Activated CD4-positive, alpha-beta T cell treated with anti-CD3 and anti-CD28 coated beads for 4 hours (primary cell): ENCODE measurements at regions not wholly inside any gene's neighbourhood (a gene's known extent, or its start where the extent isn't known, plus 50 kb on each side); places are given as distances from the start of the nearest gene placed in this dataset.

Experiments used
- DNase-seq, 2 donors: peaks; one replicate each; pipeline ENCODE4 v3.0.0-alpha.2; 2020

DNA sequence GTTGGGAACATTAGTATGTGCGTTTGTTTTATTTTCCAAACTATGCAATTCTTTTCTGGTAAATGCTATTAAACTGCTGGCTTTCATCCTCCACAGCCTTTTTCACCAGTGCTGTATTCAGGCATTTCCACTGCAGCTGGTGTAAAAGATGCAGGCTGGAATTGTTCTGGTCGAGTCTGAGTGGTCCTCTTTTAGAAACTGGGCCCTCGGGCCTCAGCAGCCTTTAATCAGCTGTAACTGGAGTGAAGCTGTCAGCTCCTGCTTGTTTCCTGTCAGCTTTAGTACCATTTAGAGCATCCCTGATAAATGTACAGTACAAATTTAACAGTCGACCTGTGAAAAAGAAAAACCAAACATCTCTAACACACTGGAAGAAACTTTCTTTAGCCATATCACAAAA, 979.6 kb downstream of the TFAP2A start:
- DNase-seq: no peak

DNA sequence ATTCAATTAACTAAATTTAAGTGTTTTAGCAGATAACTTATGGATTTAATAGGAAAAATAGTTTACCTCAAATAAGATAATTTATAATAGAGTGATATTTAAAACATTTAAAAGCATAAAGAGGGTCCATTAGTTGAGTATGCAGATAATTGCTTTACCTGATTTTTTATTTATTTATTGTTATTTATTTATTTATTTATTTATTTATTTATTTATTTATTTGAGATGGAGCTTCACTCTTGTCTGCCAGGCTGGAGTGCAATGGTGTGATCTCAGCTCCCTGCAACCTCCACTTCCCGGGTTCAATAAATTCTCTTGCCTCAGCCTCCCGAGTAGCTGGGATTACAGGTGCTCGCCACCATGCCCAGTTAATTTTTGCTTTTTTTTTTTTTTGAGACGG, 982.9 kb downstream of the TFAP2A start:
- no peak for DNase-seq

DNA sequence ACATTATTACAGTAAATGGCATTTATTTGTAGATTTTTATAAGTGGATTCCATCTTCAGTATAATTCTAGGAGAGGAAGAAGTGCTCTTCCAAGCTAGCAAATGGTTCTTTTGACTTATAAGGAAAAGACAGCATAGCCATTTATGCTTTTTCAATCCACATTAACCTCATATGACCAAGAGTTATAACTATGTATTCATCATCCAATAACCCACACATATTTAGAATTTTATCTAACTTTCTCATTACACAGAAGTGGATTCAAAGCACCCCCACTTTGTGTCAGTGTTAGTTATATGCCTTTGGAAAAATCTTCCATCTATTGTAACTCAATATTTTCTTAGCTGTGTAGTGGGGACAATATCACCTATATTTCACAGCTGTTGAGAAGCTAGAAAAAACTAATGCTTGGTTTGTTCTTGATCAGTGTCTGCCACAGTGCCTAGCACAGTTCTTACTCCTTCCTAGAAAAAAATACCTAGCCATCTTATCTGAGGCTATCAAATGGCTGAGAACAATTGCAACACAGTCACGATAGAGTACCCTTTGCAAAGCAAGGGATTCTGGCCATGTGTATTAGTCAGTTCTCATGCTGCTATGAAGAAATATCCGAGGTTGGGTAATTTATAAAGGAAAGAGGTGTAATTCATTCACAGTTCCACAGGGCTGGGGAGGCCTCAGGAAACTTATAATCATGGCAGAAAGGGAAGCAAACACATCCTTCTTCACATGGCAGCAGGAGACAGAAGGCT, 986.3 kb downstream of the TFAP2A start:
- DNase-seq: no peak

DNA sequence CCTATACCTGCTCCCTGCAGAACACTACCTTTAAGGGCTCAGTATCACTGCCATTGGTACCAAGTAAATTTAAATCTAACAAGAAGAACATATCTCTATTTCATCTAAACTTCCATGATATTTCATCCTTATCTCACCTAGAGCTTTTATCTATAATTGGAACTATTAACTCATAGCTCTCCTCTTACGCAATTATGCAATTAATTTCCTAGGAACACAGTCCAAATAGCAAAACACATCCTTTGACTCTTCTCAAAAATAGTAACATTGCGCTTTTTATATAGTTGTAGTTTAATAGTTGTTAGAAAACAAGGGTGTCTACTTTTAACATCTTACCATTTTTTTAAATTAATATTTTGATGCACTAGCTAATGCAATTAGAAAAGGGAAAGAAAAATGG, 986.8 kb upstream of the SLC35B3 start:
- DNase-seq: no peak

DNA sequence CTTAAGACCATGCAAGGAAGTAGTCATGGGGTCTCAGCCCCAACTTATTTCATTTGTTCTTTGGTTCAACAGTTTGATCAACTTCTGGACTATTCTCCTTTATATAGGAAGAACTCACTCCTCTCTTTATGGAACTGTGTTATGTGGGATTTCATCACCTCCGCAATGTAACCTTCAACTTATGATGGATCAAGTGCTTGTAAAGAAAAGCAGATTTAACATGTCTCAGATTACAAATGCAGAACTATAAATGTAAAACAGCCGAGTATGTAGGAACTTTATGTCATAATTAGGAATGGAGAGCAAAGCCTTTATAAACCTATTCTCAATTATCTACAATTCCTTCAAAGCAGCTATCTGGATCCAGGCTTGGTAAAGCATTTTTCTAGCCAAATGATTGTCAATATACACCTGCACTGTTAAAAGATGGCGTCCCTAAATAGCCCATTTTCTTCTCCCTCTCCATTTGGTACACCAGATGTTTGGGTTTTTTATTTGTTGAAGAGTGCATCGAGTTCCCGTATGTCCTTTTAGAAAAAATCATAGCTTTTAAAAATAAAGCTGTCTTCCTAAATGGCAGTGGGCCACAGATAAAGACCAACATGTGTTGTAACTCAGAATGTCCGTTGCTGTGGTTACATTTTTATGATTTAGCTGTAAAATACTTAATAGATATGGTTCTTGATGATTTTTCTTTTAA, 985.1 kb upstream of the SLC35B3 start:
- DNase-seq: no peak

DNA sequence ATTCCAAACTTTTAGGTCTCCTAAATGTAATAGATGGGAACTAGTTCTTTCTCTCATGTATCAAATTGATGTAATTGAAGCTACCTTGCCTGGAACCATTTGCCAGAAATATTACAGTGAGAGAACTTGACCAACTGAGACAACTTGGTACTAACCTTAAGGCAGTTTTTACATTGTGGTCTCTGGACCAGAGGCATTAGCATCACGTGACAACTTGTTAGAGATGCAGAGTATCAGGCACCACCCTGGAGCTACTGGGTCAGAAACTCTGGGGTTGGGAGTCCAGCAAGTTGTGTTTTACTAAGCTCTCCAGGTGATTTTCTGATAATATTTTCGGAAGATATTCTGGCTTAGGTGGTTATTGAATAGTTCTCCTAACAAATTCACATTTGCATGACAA, 982.1 kb upstream of the SLC35B3 start:
- no peak for DNase-seq

DNA sequence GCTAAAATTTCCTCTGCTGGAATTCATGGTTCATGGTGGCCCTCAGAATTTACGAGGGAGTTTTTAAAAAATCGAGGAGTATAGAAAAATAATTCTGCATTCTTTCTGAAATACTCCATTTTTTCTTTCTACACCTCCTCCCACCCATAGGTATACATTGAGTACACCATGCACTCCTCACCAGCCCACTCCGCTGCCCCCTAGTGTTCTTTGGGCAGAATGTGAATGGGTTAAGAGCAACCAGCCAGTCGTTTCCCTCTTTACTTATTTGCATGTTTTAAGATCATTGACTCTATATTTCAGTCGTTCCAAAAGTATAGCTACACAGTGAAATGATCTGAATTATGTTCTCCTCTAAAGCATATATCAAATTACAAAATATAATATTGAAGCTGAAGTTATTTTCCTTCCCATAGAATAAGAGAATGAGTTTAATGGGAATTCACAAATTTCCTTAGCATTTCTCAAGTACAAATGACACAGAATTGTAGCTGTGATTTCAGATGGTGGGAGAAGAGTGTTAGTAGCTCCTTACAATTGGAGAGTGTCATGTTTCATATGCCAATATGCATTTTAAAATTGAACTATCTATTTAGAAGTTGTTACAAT, 977.7 kb upstream of the SLC35B3 start:
- DNase-seq: no peak

DNA sequence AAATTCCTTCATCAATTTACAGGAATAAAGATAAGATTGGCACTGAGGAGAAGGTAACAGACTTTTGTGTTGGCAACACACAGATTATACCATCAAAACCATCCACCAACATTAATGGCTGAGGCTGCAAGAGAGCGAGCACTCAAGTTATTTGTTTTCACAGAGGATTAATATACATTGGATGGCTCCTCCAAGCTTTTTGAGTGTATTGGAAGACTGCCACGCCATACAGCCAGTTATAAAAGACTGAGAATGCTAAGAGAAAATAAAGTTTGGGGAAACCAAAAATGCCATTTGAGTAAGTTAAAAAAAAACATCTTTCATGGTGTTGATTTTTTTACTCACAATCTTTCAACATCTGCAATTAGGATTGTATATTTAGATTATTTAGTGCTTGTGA, 973.8 kb upstream of the SLC35B3 start:
- DNase-seq: no peak

DNA sequence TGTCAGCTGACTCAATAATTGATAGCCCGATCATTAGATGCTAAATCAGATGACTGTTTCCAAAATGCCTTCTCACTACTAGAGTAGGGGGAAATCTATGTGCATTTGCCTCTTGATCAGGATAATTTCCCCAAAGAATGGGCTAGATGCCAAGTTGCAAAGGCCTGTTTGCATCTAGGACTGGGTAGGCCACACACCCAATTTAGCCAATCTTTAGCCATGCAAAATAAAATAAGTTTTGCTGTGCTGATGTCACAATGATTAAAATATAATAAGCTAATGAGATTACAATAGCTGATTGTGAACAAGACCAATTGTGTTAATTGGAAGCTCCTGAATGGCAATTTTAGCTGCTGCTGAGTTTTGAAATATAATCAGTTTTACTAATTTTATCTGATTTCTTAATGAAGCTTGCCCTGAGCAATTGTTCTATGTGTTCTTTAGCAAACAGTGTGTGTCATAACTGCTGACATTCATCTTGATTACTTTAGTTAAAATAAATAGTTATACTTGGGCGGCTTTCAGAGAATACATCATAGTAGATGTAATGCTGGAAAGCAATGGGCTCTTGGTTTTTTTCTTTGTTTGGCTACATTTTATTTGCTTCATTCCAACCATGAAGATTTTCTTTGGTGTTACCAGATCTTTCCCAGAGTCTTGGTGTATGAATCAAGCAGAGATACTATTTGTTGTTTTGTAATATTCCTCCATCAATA, 973.2 kb upstream of the SLC35B3 start:
- no peak for DNase-seq

DNA sequence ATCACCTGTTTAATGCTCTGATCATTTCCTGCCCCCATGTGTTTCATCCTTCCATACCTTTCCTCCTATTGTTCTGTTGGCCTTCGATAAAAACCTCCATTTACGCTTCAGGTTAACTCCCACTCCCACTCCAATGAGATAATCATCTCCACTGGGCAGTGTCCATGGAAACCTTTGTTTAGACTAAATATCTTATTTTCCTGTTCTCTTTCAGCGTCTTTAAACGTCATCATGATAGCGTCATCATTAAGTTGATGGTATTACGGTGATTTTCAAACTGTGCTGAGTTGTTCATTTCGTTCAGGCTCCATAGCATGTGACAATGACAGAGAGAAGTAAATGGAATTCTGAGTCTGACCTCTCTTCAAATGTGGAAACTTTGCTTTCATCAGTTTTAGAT, 970.5 kb upstream of the SLC35B3 start:
- DNase-seq: no peak

DNA sequence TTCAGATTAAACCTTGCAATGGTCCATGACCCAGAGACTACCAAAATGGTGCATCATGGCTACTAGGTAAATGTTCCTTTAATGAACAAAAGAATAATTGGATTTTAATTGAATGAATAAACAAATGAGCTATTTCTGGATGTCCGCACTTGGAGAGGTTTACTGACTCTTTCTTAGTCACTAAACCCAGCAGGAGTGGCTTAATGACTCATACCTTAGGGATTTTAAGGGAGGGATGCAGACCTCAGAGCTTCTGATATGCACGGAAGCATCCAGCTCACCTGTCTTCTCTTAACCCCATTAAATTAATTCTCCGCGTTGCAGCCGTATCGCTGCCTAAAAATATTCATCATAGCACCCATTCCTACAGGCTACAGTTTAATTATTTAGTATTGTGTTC, 970.0 kb upstream of the SLC35B3 start:
- no peak for DNase-seq

DNA sequence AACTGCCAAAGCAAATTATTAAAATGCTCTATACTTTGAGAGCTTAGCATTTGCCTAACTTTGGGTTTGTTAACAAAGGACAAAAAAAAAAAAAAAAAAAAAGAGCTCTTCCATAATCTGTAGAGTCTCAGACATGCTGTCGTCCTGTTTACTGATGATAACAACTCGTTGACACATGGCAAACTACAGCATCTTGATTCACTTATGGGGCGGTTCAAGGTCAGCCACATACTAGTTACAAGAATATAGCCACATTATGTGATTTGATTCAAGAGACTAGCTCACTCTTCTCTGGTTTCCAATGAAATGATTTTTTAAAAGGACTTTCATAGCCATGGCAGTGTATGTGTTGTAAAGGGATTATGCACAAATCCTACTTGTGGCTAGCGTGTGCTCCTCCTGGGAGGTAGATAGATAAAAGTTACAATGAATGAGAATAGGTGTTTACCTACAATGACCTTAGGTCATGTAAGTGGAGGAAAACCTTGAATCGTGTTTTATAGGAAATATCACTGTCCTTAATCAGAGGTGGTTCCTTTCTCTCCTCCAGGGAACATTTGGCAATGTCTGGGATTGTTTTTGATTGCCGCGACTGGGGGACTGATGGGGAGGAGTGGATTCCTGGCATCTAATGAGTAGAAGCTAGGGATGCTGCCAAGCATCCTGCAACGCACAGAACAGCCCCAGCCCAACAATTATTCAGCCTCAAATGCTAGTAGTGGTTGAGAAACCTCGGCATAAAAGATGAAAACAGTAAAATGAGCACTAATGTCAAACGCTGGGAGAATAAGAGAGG, 969.2 kb upstream of the SLC35B3 start:
- DNase-seq: no peak

DNA sequence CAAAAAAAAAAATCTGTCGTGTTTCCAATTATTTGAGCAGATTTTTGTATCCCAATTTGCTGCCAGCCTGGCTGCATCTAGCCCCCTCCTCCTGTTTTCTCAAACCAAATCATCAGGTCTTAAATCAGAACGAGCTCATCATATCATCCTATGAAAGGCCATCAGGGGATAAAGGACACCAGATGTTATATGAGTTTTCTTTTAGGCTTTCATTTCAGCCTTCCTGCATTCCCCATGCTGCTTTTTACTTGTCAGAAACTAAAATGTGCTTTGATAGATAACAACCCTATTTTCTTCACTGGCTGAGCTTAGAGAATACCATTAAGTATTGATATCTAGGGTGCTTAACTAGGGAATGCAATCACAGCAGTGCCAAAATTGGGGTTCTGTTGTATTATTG, 968.4 kb upstream of the SLC35B3 start:
- DNase-seq: no peak

DNA sequence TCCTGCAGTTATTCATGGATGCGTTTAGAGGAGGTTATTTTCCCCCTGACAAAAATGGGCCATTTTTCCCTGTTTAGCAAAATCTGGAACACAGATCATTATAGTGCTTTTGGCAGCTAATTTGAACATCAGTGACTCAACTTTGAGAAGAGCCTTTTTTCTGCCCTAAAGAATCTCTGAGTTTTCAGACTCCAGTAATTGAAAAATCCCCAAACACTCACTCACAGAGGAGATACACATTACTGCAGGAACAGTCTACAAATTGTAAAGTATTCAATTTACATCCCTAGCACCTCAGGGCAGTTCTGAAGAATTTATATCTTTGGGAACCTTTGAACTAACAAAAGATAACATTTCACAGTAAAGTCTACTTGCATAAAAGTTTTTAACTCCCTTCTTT, 966.6 kb upstream of the SLC35B3 start:
- DNase-seq: no peak

DNA sequence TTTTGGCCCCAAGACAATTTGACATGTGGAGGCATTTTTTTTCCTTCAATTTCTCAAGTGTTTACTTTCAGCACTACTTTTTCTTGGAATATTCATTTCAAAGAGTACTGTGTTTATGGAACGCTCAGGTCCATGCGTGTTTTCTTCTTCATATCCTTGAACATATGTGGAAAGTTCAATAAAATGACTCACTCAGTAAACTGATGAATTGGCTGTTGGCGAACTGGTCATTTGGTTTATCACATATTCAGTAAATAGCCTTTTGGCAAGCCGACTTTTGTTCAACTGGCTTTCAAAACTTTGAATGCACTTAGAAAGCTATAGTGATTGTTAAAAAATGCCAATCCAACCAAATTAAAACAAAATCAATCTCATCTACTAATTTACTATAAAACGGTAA, 964.6 kb upstream of the SLC35B3 start:
- no peak for DNase-seq

DNA sequence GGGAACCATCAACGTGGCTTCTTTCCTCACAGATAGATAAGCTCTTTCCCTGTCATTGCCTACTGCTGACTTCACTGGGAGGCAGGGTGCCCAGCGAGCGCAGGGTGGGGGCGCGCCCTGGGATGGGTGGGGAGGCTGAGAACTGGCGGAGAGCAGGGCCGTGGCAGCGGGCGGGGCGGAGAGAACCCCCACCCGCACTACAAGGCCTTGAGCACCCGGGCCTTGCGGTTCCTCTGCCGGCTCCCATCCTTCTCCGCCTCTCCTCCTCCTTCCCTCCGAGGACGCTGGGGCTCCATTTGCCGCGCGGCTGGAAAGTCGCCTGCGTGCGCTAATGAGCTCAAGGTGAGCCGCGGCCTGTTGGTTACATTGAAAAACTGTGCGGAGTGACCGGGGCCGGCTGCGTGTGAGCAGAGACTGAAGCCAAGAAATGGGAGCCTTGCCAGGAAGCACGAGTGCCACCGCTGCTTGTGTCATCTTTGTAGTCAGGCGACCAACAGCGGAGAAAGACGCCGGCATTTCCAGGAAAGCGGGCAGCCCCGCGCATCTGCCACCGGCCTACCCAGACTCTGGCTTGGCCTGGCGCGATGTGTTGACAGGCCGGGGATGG, 963.5 kb upstream of the SLC35B3 start:
- DNase-seq: no peak

DNA sequence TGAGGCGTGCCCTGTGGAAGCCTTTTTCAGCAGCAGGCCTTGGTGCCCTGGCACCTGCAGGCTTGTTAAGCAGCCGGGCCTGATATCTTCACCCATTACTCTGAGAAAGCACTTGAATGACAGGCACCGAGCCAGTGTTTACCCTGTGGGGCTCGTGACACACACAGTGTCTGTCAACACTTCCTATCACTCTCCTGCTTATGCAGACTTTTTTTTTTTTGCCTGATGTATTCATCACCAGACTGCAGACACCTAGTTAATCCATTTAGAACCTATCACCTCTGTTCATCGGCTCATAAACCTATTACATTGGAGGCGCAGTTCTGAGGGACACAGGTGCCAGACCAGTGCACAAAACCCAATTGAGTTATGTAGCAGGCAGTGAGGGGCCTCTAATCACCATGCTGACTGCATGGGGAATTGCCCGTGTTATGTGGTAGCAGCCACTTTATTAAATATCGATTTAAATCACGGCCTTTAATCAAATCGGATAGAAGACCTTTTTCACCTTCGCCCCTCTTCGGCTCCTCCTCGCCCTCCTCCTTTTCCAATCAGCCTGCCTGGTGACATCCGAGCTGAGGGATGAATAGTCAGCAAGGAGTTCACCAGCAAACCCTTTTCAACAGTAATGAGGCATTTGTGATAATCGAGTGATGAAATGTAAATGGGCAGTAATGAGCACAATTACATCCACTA, 962.9 kb upstream of the SLC35B3 start:
- DNase-seq: no peak

DNA sequence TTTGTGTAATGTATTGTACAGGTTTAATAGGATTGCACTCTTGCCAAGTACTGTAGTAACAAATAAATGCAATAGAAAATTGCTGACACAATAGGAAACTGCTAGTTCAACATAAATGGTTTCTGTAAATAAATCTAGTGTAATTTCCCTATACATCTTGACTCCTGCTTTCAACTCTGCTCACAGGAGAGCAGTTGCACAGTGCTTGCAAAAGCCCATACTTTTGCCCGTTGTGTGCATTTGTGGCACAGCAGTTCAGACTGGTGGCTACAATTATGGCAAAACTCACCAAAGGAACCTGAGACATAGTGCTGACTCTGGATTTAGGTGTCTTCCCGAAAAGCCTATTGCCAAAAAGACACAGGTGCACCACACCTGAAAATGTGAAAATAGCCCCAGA, 953.3 kb upstream of the SLC35B3 start:
- no peak for DNase-seq

DNA sequence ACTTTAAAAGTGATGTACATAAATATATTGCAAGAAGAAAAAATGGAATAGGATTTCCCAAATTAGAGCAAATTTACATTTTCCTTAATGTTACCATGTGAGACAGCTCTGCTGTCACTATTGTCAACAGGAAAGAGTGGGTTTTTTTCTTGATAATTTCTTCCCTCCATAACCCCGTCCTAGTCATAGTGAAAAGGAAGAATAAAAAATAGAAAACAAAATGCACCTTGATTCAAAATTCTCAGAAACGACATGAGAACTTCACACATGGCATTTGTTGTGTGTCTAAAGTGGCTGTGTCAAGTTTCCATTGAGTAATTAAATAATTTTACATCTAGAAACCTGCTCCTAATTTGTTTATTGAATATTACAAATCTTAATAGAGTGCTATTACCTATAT, 945.2 kb upstream of the SLC35B3 start:
- DNase-seq: no peak

DNA sequence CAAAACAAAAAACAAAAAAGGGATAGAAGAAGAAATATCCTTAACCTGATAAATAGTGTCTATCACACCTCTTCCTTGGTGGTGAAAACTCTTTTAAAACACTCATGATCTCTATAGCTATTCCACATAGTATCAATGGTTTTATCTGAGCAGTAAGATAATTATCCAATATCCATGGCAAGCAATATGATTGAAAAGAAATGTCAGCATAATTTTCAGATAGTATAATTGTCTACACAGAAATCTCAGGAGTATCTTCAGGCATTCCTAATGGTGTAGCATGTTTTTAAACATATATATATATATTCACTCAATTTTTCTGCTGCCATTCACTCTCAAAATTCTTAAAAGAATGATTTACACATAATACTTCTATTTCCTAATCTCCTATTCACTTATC, 938.0 kb upstream of the SLC35B3 start:
- DNase-seq: no peak

DNA sequence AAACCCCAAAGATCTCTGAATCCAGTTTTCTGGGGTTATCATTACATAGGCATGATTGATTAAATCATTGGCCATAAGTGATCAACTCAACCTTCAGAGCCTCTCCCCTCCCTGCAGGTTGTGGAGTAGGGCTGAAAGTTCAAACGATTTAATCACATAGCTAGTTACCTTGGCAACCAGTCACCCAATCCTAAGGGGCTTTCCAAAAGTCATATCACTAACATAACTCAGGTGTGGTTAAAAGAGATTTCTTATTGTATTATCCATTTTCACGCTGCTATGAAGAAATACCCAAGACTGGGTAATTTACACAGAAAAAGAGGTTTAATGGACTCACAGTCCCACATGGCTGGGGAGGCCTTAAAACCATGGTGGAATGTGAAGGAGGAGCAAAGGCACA, 935.1 kb upstream of the SLC35B3 start:
- DNase-seq: no peak

DNA sequence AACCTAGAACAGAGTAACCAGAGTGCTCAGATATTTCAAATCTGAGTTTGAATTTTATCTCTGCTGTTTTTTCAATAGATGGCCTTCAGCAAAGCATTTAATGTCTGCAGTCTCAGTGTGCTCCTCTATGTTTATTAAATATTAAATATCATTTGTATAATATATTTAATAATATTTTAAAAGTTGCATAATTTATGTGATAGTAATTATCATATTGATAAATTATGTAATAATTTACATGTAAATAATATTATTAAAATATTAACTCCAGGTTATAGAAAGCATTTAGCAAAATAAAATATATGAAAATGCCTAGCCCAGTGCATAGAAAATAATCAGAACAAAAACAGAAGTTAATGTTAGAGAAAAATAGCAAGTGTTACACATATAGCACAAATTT, 930.0 kb upstream of the SLC35B3 start:
- DNase-seq: no peak
